Astrocyte (in vitro differentiated cells and primary cell): ENCODE measurements at regions not wholly inside any gene's neighbourhood (a gene's known extent, or its start where the extent isn't known, plus 50 kb on each side); places are given as distances from the start of the nearest gene placed in this dataset.

Experiments used
- CTCF ChIP-seq: IDR thresholded peaks from 2 replicates; pipeline ENCODE4 v1.5.1; 2011; ENCODE audit warnings: low read depth, mild to moderate bottlenecking, inconsistent platforms, low read length, moderate library complexity; ENCODE audit not compliant: insufficient read depth
- EZH2 ChIP-seq: IDR thresholded peaks from 2 replicates; pipeline ENCODE4 v1.6.1; 2012; ENCODE audit warnings: mild to moderate bottlenecking, low read length, inconsistent platforms; ENCODE audit not compliant: insufficient read depth

- TF ChIP-seq EZH2 (no peak), CTCF (no peak)
These were observed 488.9 kb upstream of the PCDH10 start for GRCh38 chr4:132660181-132660580.
